Suppressor macrophage treated with lipopolysaccharide for 4 hours (primary cell): ENCODE measurements at regions not wholly inside any gene's neighbourhood (a gene's known extent, or its start where the extent isn't known, plus 50 kb on each side); places are given as distances from the start of the nearest gene placed in this dataset.

Experiments used
- DNase-seq: peaks from one replicate; pipeline ENCODE4 v3.0.0-alpha.2; 2020

DNA sequence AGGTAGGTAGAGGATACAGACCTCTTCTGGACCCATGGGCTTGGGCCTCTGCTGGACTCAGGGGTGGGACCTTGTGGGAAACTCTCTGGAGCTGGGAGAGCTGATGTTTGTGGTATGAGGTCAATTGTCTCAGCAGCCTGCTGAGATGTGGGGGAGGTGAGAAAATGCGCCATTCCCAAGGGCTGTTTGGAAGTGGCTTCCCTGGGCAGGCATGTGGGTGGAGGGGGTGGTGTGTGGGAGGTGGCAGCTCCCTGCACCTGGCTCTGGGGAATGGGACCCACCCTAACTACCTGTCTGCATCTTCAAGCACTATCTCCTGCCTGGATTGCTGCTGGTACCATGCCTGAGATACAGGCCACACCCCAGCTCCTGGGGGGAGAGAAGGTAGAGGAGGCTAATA, 97.4 kb upstream of the THY1 start:
- DNase-seq = no peak

DNA sequence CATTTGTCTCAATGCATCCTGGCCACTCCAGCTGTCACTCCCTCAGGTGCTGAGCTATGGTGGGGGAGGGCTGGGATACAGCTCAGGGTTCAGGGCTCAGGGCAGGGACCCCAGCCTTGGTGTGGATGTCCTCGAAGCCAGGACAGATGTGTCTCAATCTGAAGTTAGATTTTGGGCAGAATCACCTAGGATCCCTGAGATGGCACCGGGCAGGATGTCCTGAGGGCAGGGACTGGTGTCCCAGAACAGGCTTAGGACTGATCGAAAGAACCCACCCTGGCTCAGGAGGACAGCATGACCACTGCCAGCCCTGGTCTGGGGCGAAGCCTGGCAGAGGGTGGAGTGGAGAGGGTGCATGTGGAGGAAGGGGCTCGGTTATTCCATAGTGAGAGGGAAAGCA, 96.8 kb upstream of the THY1 start:
- no peak for DNase-seq

DNA sequence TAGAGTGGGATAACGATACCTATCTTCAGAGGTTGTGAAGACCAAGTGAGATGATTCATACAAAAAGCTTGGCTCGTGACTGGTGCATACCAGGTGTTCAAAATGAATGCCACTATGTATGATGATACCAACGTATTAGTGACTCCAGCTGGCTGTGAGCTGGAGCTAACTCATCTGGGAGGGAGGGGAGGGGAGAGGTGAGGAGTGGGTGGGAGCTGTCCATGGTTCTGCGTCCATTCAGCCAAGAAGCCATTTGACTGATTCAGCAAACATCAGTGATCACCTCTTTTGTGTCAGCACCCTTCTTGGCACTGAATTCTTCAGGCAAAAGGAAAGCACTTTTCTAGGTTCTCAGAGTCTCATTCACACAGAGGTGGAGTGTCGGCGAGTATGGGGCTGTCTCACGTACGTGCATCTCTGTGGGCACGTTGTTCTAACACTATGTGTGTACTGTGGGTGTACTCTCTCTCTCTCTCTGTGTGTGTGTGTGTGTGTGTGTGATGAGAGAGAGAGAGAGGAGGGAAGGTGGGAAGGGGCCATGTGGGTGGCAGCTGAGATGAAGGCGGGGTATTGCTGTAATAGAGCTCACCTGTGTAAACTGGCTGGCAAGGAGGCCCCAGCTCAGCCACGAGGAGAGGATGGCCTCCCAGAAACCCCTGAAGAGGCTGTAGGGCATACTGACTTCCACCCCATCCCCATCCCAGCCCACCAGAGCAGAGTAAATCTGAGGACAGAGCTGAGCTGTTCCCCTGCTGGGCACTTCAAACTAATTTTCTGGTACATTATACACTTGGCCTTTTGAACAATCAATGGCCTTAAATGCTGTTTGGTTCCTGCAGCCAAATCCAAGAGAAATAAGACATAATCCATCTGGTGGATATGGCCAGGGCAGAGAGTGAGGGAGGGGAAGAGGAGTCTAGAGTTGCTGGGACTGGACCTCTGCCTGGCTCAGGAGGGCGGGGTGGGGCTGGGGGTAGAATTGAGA, 96.1 kb upstream of the THY1 start:
- no peak for DNase-seq

DNA sequence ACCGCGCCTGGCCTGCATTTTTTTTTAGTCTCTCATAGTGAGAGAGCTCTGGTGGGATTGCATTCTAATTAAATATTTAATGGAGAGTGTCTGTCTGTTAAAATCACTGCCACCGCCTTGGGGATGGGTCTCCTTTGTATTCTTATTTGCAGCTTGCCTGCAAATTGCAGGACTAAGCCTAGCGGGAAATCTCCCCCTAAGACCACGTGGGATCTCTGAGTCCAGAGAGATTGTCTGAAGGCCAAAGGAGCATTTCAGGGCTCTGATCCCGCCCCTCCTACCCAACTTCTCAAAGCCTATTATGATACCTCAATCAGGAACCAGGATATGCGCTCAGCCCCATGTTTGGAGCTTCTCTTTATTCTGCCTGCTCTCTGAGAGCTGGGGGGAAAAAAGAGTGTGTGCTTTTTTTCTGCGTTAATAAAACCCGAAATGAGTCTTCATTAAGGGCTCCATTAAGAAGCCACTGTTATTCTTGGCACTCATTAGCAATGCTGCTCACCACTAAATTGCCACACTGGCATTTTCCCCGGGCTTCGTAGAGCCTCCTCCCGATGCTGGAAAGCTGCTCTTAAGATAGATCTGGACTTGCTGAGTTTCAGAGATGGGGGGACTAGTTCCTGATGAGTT, 92.9 kb upstream of the THY1 start:
- no peak for DNase-seq

DNA sequence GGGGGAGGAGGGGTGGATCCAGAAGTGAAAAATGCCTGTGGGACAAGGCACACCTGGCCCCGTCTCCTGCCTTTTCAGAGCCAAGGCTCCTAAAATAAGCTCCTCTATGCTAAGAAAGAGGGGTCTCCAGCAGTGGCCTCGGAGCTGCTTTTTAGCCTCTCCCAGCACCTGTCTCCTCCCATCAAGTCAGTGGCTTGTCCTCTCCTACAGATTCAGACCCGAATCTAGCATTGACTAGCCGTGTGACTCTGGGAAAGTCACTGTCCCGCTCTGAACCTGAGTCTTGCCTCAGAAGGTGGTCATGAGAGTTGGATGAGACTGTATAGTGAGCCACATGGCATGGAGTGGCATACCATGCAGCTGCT, 90.8 kb upstream of the THY1 start:
- DNase-seq = no peak

DNA sequence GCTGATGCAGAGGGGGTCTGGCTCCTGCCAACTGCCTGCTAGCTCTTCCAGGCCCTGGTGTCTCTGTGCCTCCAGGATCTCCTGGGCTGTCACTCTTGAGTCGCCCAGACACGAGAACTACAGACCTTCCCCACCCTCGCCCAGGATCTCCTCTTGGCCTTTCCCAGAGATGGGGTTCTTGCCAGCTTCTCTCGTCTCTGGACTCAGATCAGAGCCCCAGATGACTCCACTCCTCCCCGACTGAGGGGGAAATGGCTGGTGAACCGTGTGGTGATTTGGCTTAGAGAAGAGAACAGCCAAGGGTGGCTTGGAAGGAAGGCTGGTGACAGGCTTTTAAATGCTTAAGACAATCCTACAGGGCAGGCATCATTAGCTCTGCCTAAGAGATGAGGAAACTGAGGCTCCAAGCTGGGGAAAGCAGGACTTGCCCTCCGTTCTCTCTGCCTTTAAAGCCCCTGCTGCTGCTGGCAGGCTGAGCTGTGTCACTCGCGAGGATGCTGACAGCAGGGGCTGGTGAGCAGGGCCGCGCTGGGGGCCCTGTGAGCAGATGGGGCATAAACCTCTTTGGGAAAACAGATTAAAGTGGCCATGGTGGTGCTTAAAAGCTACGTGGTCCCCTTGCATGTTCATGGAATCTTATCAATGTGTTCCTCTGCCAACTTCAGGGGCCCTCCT, 90.3 kb upstream of the THY1 start:
- DNase-seq = no peak

DNA sequence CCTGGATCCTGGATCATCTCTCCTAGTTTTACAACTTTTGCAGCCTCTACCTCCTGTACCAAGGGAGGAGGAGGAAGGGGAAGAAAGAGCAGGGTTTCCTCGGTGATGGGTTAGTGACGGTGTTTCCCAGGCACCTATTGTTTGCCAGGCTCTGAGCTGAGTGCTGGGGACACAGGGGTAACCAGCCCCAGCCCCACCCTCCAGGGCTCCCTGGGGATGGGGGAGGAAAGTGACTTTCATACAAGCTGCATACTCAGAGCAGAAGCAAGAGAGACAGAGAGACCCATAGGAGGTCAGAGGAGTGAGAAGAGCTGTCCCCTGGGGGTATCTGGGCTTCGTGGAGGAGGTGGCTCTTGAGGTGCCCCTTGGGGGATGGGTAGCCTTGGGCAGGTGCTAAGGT, 89.4 kb upstream of the THY1 start:
- peak; percentile 22 for DNase-seq

DNA sequence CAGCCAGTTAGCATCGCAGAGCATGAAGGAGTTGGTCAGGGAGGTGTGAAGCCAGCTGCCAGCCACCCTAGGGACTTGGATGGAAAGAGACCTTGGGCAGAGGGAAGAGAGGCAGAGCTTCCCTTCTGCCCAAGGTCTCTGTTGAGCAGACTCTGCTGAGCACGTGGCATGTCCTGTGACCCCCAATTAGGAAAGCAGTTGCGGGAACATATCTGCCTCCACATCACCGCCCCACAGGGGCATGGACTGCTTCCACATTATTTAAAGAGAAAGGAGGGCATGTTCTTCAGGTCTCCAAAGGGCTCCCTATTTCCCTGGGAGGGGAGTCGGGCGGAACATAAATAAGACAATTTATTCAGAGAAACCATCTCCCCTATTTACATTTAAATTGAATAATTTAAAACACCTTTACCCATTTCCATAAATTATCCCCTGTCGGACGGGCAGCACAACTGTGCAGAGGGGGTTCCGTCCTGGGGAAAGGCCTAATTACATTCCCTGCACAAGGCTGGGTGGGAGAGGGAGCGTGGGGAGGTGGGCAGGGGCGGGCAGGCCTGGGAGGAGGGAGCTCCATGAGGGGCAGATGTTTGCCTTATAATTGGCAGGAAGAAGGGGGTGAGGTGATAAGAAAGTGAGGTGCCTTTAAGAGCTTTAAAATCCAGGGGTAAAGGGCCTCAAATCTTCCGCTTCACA, 88.8 kb upstream of the THY1 start:
- DNase-seq = peak; percentile 30

DNA sequence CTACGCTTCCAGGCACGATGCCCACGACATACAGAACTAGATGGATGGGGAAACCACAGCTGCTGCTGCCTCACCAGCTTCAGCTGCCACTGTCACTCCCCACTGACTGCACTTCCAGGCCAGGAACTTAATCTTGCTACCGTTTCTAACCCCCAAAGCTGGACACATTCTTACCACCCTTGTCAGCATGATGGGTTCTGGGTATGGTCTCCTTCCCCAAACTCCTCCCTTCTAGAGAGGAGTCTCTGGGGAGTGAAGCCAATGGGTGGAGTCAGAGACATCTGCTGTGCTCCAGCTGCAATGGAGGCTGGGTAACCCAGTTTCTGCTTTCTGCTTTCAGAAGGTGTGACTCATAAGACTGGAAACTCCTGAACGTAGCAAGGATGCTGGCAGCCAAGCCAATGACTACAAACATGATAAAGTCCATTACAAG, 87.0 kb upstream of the THY1 start:
- peak; percentile 97 for DNase-seq

DNA sequence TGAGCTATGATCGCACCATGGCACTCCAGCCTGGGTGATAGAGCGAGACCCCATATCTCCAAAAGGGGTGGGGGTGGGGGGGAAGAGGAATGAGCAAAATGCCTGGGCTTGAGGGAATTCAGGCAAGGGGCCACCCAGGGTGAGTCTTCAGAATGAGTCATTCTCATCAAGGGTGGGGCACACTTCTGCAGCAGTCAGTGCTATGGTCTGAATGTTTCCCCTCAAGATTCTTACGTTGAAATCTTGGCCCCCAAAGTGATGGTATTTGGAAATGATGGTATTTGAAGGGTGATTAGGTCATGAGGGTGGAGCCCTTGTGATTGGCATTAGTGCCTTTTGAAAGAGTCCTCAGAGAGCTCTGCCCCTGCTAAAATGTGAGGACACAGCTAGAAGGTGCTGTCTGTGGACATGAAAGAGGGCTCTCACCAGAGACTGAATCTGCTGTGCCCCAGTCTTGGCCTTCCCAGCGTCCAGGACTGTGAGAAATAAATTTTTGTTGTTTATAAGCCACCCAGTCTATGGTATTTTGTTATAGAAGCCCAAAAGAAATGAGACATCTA, 86.4 kb upstream of the THY1 start:
- peak; percentile 85 for DNase-seq

DNA sequence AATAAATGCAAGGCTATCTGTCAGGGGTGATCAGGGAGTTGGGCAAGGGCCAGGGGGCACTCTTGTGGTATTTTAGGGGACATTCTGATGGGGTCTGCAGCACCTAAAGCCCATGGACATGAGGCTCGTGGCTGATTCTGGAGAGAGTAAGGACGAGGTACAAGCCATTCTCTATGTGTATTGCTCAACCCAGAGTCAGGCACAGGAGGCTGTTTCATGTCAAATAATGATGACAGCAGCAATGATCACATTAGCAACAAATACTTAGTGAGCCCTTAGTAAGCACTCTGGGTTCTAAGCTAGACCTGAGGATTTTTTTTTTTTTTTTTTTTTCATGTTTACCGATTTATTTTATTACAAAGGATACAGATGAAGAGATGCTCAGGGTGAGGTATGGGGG, 83.5 kb upstream of the THY1 start:
- DNase-seq = peak; percentile 19

DNA sequence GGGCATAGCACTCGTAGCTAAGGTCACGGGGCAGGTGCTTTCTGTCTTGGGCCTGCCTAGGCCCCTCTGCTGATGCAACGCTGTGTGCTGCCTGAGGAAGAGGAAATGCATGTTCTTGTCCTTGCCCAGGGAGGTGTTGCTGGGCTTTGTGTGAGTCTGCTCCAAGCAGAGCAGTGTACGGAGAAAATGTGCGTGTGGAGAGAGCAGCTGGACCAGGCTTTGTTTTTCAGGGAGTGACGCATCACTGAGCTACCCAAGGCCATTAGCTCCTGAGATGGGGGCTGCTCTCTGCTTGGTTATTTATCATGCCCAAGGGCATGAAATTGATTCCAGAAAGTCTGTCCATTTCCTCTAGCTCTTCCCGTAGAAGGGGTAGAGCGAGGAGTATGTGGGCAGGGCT, 82.9 kb upstream of the THY1 start:
- no peak for DNase-seq

DNA sequence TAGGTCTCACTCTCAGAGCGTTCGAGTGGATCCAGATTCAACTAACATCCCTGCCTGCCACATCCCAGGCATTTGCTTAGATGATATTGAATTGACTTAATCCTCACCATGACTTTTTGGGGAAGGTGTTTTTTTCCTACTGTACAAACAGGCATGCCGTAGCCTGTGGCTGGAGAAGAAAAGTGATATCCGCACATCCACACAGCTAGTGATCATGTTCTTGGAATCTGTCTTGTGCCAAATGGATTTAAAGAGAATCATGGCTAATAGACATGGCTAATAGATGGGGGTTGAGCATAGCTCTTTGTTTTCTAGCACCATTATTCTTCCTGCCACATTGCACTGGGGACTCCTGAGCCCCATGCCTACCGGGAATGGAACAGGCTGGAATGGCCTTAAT, 82.1 kb upstream of the THY1 start:
- no peak for DNase-seq

DNA sequence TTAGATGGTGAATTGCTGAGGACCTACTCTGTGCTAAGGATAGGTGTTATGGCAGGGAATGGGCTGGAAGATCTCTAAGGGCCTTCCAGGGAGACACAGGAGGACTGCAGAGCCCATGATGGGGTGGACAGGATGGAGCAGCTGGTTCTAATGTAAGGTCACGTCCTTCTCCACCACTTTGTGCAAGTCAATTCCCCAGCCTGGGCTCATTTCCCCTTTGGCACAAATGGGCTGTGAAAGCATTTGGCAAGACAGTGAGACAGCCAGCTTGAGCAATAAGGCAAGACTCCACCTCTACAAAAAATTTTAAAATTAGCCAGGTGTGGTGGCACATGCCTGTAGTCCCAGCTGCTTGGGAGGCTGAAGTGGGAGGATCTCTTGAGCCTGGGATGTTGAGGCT, 81.4 kb upstream of the THY1 start:
- peak; percentile 59 for DNase-seq

DNA sequence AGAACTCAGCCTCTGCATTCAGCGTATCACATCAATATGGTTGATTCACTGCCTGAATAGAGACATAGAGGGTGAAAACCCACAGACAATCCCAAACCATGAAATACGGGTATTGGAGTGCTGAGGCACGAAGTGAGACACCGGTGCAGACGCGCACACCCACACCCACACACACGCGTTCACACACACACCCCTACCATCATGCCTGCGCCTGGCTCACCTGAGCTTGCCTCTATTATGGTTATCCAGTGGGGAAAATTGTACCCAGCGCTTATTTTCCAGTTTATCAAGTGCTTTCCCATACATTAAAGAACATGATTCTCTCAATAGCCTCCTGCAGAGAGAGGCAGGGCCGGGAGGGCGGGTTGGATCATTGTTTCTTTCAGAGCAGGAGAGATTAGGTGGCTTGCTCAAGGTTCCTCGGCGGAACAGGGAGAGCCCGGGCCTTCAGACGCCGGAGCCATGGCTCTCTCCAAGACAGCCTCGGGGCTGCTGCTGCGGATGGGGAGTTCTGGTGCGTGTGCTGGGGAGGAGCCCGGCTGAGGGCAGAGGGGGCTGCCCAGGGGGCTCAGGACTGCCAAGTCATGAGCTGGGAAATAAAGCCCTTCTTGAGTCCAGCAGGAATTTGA, 78.9 kb upstream of the THY1 start:
- DNase-seq = no peak

DNA sequence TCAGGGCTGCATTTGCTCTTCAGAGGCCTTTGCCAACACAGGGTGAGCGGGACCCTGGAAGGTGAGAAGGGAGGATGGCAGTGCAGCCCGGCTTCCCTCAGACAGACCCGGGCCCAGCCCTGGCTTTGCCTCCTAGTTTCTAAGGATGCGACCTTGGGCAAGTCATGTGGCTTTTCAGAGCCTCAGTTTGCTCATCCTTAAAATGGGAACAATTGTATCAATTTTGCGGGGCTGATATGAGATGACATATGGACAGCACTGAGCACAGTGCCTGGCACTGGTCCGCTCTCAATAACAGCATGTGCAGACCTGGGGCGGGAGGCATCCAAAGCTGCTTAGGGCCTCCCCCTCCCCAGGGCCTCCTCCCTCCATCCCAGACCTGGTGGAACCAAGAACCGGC, 74.7 kb upstream of the THY1 start:
- DNase-seq = no peak

DNA sequence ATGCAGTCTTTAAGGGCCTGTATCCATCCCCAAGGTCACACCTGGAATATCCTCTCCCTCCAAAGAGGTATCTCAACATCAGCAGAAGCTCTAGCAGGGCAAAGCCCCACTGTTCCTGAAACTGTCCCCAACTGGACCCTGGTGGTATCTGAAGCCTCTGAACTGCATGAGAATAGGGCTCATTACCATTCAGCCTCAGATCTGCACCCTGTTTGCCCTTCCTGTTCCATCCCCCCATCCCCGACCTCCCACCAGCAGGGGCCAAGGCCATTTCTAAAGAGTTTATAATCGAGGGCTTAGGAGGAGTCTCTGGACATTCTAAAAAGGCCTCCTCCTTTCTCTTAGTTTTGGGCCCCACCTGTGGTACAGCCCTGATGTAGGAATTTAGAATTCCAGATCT, 74.0 kb upstream of the THY1 start:
- DNase-seq = no peak

DNA sequence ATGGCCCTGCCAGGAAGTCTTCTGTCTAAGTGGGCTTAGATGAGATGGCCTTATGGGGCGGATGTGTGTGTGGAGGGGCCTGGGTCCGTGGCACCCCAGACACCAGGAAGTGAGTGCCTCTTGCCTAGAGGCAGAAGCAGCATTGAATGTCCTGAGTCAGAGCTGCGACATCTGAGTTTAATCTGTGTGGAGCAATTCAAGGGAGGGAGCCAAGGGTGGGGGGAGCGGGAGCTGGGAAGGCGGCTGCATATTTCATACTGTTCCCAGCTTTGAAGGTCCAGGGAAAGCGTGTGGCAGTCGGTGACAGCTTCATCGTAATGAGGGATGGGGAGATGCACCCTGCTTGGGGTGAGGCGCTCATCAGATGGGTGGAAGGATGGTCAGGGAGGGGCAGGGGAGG, 73.5 kb upstream of the THY1 start:
- no peak for DNase-seq

DNA sequence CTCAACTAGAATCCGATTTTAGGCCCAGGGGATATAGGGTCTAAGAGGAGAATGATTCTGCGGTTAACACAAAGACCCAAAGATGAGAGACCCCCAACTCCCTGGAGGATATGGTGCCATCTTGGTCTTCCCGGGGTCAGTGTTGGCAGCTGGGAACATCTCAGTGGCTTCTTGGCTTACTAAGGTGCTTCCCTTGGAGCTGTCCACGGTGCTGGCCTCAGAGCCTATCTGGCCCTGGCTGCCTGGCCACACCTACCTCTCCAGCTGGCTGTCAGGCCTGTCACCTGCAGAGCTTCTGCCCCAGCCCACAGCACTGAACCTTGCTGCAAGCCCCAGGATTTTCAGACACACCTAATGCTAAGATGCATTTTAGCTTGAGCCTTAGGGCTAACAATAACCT, 70.7 kb upstream of the THY1 start:
- DNase-seq = no peak

DNA sequence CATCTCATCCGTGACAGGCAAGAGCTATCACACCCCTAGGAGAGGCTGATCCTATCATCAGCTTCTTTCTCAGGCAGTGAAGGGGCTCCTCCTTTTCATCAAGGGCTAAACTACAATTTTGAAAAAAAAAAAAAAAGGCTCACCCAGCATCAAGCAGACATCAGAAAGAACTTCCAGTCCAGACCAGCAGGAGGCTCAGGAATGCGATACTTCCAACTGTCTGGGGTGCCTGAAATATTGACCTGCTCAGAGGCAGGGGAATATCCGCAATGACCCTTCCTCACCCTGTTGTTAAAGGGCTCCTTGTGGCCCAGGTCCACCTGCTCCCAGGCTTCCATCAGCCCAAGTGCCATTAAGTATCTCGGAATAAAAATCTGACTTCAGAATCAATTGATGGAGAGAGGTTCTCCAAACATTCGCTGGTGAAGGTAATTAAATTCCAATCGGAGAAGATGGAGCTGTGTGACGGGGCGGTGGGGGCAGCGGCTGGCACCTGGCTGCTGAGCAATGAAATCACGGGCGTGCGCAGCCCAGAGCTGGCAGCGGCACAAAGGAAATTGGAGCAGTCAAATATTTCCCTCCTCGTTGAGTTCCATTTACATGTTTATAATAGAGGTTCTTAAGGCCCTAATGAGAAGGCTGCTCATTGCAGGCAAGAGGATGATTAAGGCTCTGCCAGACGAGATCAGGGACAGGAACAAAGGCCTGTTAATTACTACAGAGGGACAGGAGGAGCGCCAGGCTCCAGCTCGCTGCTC, 69.0 kb upstream of the THY1 start:
- peak; percentile 30 for DNase-seq

DNA sequence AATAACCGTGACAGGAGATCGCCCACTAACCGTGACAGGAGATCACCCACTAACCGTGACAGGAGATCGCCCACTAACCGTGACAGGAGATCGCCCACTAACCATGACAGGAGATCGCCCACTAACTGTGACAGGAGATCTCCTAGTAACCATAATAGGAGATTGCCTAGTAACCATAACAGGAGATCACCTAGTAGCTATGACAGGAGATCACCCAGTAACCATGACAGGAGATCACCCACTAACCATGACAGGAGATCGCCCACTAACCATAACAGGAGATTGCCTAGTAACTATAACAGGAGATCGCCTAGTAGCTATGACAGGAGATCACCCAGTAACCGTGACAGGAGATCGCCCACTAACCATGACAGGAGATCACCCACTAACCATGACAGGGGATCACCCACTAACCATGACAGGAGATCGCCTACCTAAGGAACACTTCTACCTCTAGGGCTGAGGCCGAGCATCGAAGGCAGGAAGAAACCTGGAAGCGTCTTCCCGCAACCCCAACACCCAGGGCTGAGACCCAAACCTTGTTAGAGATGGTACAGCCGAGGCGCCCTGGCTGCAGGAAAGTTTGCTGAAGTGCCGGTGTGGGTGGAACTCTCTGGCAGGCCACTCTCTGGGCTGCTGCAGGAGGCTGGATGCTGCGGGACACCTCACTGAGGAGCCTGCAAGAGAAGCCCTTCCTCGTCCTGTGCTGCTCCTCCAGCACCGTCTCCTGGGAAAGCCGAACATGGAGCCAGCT, 67.5 kb upstream of the THY1 start:
- no peak for DNase-seq
